Activated T-cell treated with anti-CD3 and anti-CD28 coated beads, Interleukin-2, amount 50 U/mL, for 48 hours (primary cell): ENCODE measurements at regions not wholly inside any gene's neighbourhood (a gene's known extent, or its start where the extent isn't known, plus 50 kb on each side); places are given as distances from the start of the nearest gene placed in this dataset.

Source experiments
- DNase-seq, 2 experiments: peaks; one replicate each; pipeline ENCODE4 v3.0.0-alpha.2; 2020

DNA sequence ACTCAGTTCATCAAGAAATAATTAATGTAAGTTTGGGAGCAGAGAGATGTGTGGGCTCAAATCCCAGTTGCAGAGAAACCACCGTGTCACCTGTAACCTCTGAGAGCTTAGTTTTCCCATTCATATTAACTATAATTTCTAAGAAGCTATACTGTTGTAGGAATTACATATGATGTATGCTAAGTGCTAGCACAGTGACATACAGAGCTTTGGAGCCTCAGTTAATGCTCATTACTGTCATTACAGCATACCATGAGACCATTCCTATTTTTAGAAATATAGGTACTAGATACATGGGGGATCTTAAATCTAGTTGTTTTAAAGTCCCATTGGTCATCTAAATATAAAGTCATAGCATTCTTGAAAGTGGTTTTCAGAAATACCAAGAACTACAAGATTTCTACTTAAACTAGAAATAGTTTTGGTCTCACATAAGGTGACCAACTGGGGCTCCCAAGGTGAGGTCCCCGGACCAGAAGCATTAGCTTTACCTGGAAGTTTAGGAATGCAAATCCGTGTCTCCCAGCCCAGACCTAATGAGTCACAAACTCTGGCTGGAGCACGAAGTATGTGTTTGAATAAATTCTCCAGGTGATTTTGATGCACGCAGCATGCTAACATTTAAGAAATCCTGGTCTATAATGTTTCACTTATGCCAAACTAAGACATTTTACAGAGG is 144.6 kb downstream of the LACC1 start:
- DNase-seq, result no peak

DNA sequence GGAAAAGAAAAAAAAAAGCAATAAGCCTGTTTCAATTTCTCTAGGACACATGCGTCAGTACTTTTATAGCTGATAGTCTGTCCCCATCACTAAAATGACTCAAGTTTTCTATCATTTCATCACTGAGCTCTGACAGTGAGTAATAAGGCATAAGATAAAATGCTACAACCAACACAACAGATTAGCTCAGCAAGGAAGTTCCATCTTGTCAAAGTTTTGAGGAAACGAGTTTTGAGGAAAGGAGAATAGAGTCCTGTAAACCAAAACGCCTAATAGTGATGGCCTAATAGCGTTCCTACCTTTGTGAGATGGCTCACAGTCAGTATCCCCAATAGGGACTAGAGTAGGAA is 145.1 kb downstream of the LACC1 start:
- no peak for DNase-seq

DNA sequence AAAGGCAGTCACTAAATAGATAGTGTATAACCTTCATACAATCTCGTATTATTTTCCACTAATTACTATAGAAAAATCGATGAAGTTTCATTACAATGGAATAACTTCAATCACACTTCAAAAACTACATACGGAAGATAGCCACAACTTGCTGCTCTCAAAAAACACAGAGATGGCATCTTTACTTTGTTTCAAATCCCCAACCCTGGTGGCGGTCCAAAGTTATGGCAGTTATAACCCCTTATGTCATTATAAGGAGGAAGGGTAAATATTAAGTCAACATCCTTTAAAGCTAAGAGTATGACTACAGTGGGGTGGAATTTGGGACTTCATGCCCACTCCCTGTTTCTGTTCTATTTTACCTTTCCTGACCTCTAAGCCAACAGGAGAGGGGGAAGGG is 146.5 kb downstream of the LACC1 start:
- DNase-seq, result no peak

DNA sequence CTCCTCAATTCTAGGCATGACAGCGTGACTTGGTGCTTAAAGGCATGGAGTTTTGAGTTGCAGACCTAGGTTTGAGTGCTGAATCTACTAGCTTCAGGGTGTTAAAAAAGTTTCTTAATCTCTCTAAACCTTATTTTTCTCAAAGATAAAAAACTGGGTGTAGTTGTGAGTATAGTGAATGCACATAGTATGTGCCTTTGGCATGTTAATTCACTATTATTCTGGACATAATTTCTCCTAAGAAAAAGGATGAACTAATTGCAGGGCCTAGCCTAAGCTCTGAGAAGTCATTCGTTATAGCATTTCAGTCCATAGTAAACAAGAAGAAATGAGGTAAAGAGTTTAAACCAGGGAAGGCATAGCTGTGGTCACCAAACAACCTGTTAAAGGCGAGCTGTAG is 149.0 kb downstream of the LACC1 start:
- DNase-seq, result no peak

DNA sequence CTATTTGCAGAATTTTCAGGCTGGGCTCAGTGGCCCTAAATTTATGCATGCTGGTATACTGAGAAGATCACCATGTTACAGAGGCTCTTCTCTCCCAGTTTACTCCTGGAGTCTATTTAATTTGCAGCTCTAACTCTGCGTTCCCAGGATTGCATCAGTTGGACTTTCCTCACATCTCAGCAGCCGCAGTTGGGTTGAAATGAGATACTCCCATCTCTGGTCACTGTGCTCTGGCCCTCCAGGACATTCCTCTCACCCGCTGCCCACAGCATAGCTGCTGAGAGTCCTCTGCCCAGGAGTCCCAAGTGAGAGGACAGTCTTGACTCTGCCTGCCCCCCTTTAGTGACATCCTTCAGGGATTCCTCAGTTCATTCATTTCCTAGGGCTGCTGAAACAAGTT is 150.9 kb downstream of the LACC1 start:
- DNase-seq, result no peak

DNA sequence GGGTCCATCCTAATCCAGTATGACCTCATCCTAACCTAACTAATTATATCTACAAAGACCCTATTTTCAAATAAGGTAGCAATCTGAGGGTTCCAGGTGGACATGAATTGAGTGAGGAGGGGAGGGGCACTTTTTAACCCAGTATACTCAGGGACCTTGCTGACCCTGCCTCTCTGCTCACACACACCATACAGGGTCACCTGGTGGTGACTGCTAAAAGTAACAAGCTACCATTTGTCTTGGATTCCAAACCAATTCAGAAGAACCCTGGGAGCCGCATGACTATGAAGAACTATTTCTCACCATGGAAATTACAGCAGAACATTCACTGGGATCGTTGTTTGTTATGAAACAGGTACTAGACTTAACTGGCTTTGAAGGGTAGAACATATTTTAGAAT is 151.9 kb downstream of the LACC1 start:
- no peak for DNase-seq

DNA sequence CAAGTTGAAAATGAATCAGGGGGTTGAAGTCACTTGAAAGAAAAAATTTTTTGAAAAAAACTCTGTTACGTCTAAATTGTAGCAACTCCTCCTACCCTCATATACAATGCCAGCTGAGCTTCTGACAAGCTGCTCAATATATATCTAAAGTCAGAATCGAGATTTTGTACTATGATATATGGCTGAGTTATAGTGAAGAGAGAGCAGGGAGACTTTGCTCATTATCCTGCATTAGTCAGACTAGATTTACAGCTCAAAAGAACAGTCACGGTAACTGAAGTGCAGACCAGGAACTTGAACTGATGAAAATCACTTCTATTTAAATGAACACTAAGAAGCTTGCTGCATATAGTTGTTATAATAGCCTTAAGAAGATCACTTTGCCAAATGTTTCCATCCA is 153.1 kb downstream of the LACC1 start:
- no peak for DNase-seq

DNA sequence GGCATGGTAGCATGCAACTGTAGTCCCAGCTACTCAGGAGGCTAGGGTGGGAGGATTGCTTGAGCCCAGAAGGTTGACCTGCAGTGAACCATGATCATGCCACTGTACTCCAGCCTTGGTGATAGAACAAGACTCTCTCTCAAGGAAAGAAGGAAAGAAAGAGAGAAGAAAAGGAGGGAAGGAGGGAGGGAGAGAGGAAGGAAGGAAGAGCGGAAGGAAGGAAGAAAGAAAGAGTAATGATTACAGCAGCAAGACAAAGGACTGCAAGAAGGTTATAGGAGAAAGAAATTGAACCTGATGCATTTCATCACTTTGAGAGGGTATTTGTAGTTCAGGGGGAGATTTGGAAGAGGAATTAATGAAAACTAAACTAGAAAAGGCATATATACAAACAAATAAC is 155.7 kb downstream of the LACC1 start:
- DNase-seq, result no peak

DNA sequence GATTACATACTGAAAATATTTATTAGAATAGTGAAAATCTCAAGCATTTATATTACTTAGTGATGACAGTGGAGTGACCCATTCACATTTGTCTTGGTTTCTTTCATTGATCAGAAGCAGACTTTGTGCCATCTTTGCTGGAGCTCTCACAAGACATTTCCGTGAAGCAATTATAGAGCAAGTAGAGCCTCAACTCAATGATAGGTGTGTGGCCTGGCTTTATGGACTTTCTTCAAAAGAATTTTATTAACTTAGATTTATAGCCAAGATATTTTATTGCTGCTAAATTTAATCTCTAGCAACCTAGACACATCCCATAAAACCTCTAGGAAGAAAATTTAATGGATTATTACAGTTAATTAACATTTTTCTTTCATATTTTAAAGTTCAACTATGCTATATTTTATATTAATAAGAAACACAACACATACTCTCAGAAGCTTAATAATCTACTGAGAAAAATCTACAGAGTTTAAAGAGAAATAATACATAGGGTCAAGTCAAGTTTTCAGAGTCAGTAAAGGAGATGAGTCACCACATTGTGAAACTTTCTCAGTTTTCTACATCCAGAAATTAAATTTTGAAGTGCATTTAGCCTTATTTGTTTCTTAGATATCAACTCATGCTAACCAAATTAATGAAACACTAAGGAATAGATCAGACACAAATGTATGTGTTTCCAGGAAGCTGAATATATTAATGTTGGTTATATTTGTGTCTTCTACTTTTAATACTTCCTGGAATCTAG is 160.5 kb downstream of the LACC1 start:
- DNase-seq, result no peak

DNA sequence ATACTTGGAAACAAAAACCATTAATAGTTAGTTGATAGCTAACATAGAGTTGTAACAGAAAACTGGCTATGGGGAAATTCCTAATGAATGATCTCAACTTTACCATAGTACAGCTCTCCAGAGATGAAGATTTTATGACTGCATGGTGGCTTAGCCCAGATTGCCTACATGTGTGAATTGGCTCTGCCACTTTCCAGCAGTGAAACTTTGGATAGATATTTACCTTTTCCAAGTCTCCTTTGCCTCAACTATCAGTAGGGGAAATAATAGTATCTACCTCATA is 161.1 kb downstream of the LACC1 start:
- DNase-seq, result no peak

DNA sequence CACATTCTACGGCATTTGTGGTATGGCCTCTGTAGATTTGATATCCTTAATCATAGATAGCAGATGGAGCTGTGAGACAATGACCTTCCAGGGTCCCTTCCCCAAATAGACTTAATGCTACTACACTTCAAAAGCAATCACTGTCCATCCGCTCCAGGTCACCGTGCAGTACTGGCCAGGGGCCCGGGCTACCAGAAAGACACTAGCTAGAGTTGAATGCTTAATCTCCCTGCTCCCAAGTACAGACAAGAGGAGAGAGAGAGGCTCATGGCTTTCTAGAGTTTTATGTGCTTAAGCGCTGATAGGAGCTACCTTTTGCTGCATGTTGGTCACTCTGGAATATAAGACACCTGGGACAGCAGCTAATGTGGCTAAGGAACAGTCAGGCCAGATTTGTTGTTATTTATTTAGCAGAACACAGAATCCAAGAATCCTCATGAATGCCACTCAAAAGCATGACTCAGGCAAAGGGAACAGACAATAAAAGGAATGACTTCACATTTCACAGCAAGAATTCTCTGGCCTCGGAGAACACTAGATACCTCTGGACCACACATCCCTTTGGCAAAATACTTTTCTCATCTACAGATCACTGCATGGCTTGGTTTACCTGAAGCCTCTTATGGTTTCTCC is 165.0 kb downstream of the LACC1 start:
- DNase-seq, result no peak

DNA sequence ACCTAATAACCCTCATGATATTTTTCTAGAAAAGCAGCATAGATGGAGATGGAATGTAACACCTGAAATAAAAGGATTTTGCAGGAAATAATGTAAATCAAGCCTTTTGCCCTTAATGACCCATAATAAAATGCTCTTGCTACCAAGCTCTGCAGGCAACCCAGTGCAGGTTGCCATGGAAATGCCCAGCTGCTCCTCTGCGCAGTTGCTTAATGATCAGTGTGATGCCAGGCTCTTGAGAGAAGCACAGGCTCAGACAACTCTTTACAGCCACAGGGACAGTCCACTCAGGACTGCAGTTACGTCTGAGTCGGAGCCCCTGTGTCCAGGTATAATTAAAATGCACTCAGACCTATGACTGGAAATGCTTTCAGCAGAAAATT is 165.5 kb downstream of the LACC1 start:
- DNase-seq, result no peak

DNA sequence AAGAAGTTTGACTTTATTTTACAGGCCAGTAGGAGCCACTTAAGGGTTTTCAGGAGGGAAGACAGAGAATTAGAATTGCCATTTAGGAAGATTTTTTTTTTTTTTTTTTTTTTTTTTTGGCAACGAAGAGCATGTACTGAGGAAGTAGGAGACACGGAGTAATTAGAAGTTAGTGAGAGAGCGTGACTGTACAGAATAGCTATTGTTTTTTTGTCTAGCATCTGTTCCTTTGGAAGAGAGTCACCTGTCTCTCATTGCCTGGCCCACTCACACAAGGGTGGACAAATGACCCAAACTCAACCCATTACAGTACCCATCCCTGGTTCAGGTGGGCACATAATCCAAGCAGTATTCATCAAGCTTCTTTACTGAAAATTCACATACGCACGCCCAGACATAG is 166.7 kb downstream of the LACC1 start:
- no peak for DNase-seq

DNA sequence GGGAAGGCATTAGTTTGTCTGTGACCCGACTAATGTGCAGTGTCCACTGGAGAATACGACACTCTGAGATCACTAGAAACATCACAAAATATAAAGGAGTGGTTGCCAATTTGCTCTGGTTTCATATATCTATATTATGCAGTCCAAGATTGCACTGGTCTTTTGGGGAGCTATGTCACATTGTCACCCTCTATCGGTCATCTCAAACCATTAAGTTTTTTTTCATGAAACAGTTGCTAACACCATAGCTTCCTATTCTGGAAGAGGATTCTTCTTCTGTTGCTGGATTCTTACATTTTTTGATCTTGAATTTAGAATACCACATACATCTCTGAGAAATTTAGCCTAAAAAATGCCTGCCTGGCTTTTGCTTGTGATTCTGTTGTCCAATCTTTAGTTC is 168.6 kb downstream of the LACC1 start:
- DNase-seq, result no peak

DNA sequence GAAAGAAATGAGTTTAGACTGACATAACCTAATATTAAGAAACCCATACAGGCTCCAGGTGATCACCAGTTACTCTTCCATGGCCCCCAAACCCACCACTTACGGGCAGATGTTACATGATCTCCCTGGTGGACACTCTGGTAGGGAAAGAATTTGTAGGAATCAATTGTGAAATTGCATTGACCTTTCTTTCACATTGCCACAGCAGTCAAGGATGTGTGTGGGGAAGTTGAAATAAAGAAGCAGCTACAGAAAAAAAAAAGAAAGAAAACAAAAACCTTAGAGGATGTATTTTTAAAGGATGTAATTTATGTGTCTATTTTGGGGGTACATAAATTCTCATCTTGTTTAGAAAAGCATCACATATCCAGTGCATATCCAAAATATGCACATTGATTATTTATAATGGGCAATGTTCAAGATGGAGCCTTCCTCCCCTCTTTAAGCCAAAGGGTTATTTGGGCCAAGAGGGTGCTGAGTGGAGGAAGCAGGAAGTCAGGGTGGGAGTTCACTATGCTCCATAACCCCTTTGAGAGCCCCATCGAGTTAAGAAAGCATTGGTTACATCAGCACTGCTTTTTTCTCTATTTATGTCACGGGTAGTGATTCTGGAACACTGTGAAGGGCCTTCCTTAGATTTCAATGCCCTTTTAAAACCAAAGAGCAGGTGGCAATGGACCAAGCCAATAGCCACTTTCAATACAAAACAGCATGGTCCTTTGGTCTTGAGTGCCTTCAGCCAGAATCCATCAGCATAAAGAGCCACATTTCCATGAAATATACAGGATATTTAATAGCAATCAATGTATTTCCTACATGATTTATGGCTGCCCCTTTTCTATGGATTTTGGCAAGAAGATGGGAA is 169.6 kb downstream of the LACC1 start:
- DNase-seq, result no peak

DNA sequence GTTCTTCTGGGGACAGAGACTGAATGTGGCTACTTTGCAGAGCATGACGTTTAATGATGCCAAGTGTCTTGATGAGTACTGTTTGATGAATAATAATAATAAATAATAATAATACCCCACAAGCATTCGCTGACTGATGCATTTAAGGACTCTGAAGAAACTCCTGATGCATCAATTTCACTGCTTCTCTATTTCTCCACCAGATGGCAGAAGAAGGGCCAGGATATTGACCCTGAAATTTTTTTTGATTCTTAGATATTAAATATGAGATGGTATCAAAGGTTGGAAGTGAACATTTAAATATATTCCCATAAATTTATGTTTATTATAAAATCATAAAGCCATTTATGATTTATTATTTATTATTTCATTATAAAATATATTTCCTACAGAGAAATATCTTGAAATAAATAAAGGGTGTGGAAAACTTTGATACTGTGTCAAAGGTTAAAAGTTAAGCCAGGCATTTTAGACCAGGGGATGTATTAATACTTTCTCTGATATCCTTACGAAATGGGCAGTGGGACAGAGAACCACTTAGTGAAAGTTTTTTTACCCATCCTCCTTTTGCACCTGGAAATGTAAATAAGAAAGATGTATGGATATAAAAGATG is 170.9 kb downstream of the LACC1 start:
- no peak for DNase-seq

DNA sequence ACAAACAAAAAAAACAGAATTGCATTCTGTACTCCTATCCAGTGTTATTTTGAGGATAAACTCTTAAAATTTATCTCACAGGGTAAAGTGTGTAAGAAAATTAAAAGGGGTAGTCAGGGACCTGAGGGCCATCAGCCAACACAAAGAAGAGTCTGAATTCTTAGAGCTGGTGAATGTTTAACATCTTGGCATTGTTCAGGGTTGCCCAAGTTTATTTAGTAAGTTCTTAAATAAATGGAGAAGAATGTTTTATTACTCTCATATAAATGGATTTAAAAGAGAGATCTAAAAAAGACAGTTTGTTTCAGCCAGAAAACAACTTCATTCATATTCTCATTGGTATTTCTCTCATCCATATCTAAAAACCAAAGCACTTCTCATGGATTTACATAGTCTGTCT is 171.7 kb downstream of the LACC1 start:
- DNase-seq, result no peak

DNA sequence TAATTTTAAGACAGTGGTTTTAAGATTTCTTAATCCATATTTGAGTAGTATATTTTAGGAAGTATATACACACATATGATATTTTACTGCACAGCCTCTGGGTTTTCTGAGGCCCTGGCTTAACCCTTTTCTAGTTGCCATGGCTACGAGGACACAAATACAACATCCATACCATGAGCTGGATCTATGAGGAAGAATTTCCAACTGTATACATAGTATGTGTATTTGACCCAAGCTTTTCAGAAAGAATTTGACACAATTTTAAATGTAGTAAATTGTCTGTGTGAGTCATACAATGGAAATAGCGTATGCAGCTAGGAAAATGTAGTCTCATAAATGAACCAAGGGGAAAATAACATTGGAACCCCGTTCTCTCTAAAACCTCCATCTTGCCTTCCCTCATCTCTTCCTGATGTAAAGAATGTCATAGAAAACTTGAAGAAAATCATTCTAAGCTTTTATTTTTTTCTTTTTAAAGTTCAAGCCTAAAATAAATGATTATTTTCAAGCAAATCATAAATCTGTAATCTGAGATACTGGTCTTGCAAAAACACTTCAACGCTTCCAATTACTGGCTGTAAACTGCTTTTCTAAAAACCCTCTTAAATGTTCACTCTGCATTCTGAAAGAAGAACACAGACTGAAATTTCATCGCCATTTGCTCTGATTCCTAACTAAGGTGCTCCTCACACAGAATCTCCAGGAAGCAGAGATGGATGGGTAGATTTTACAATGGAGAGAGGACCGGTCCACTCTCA is 172.4 kb downstream of the LACC1 start:
- no peak for DNase-seq

DNA sequence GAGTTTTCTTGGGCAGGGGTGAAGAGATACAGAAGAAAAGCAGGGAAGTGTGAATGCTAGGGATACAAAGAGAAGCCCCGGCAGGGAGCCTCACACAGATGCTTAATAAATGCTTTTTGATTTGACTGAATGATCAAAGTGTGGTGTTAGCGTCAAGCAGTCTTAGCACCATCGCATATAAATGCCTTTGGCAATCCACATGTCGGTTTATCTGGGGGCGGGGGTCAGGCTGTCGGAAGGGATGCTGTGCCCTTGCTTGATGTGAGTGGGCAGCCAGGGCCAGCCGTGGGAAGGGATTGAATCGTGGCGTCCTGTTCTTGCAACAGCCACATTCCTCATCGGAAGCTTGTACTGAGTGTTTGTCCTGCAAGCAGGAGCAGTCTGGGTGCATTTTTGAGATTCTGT is 173.1 kb downstream of the LACC1 start:
- DNase-seq, result no peak

DNA sequence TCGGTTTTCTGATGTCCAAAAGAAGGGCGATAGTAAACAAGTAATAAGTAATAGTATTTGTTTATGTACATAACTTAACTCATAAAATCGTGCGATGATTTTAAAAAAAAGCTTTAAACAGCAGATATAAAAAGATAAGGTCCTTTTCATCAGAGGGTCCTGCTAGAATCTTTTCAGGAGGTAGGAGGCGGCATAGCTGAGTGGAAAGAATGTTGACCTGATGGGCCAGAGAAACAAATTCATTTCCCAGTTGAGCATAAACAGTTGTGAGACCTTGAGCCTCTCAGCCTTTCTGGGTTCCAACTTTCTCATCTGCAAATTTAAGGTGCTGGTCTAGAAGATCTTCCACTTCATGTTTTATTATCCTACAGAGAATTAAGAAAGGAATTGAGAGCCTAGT is 173.5 kb downstream of the LACC1 start:
- DNase-seq, result no peak

DNA sequence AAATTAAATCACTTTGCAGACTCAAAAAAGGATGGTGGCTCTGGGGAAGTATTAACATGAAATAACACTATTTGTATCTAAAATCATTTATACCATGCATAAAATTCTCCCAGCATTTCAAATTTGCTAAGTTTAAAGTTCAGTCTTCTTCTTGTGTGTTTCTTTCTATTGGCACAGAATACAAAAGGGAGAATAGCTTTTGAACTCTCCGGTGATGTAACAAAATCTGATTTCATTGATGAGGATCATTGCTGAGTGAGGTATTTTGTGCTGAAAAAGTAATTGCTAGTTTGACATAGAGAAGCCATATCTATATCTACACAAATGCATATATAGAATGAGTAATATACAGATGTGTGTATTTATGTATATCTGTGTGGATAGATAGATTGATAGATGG is 174.8 kb downstream of the LACC1 start:
- no peak for DNase-seq

DNA sequence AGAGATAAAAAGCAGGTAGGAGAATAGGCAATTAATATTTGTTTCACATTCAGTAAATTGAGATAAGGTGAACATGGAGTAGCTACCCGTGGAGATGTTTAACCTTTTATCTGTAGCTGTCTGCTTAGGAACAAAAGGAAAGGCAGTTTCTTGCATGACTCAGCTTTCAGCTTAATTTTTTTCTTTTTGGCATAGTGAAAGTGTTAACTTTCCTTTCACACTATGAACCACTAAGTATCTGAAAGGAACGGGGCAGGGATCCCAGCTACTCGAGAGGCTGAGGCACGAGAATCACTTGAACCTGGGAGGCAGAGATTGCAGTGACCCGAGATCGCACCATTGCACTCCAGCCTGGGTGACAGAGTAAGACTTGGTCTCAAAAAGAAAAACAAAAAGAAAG is 176.0 kb downstream of the LACC1 start:
- DNase-seq, result peak in 1 of 2 experiments; percentile 16

DNA sequence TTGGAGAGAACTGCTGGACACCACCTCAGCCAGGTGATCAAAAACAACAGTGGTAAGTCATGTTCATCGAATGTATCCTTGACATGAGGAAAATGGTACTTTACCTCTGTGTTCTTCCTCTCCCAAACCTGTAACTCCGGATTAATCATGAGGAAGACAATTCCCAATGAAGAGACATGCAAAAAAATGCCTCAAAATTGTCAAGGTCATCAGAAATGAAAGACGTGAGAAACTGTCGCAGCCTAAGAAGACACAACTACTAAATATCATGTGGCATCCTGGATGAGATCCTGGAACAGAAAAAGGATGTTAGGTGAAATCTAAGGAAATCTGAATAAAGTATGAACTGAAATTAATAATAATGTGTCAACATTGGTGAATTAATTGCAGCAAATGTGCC is 178.4 kb downstream of the LACC1 start:
- DNase-seq, result no peak
